ENCODE measurements at regions not wholly inside any gene's neighbourhood (a gene's known extent, or its start where the extent isn't known, plus 50 kb on each side); places are given as distances from the start of the nearest gene placed in this dataset.

DNA sequence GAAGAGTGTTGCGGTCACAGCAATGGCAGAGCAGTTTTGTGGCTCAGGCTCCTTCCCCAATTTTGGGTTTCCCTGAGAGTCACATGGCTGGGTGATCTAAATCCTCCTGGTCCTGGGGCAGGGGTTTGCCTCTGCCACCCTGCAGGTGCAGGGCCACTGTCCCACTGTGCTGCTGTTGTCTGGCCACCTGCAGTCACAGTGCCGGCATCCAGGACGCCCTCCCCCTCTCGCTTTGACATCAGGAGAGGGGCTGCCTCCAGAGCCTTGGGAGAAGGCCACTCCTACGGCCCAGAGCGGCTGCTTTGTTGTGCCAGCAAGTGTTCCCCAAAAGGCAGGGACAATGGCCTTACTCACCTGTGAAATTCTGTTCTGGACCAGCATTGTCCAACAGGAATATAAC, 449.0 kb downstream of the QKI start:
- TF ChIP-seq EZH2 (IDR thresholded peaks at IDR 0.05) (no peak), POLR2A (IDR thresholded peaks at IDR 0.05; ENCODE audit: borderline replicate concordance, extremely low read depth, insufficient read depth, insufficient read length) (no peak), SRF (IDR thresholded peaks at IDR 0.05; ENCODE audit: low read depth) (no peak), SIN3A (IDR thresholded peaks at IDR 0.05; ENCODE audit: low read depth) (no peak), ELF1 (IDR thresholded peaks at IDR 0.05; ENCODE audit: borderline replicate concordance, low read depth) (no peak), ZNF274 (IDR thresholded peaks at IDR 0.05; ENCODE audit: low read depth, low read length) (no peak), SP1 (IDR thresholded peaks at IDR 0.05; ENCODE audit: low read depth) (no peak), POLR2AphosphoS5 (IDR thresholded peaks at IDR 0.05; ENCODE audit: low read depth, low read length) (no peak)
- TF ChIP-seq, protein P1, sequence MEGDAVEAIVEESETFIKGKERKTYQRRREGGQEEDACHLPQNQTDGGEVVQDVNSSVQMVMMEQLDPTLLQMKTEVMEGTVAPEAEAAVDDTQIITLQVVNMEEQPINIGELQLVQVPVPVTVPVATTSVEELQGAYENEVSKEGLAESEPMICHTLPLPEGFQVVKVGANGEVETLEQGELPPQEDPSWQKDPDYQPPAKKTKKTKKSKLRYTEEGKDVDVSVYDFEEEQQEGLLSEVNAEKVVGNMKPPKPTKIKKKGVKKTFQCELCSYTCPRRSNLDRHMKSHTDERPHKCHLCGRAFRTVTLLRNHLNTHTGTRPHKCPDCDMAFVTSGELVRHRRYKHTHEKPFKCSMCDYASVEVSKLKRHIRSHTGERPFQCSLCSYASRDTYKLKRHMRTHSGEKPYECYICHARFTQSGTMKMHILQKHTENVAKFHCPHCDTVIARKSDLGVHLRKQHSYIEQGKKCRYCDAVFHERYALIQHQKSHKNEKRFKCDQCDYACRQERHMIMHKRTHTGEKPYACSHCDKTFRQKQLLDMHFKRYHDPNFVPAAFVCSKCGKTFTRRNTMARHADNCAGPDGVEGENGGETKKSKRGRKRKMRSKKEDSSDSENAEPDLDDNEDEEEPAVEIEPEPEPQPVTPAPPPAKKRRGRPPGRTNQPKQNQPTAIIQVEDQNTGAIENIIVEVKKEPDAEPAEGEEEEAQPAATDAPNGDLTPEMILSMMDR (IDR thresholded peaks at IDR 0.05 in 2 of 3, conservative IDR thresholded peaks at IDR 0.05 in 1 of 3; ENCODE audit: borderline replicate concordance in 1 of 3, insufficient read depth in 1 of 3, low read depth in 2 of 3, low read length in 2 of 3): no peak
- TF ChIP-seq, protein P2, sequence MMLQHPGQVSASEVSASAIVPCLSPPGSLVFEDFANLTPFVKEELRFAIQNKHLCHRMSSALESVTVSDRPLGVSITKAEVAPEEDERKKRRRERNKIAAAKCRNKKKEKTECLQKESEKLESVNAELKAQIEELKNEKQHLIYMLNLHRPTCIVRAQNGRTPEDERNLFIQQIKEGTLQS (IDR thresholded peaks at IDR 0.05): no peak
